ENCODE measurements at regions not wholly inside any gene's neighbourhood (a gene's known extent, or its start where the extent isn't known, plus 50 kb on each side); places are given as distances from the start of the nearest gene placed in this dataset.

DNA sequence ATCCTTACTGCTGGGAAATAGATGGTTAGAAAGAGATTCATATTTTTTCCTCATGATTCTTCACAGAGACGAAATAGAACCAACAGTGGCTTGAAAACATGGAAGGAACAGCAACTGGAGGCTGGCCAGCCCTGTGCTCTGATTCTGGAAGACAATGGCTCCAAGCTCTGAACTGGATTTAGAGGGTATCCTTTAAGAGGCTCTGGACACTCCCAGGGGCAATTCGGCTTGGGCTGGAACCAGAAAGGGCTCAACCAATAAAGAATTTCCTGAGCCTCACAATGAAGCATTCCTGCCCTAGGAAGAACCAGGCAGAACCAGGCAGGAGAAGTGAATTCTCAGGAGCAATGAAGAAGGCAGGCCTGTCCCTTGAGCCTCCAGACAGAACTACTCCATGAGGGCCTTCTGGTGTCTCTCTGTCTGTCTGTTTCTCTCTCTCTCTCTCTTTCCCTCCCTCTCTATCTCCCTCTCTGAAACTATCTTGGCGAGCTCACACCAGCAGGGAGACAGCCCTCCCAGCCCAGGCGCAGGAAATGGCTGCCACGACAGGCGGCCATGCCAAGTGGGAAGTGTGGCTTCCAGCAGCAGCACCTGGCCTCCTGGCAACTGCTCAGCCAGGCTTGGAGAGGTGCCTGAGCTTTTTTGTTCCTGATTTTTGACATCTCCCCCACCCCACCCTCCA lies 93.3 kb downstream of the RCN1 start:
- no peak for TF ChIP-seq POLR2A (IDR thresholded peaks at IDR 0.05; ENCODE audit: low read depth, low read length)
- DNase-seq (ENCODE audit: insufficient read length, low spot score) (no peak), FAIRE-seq (no peak)

DNA sequence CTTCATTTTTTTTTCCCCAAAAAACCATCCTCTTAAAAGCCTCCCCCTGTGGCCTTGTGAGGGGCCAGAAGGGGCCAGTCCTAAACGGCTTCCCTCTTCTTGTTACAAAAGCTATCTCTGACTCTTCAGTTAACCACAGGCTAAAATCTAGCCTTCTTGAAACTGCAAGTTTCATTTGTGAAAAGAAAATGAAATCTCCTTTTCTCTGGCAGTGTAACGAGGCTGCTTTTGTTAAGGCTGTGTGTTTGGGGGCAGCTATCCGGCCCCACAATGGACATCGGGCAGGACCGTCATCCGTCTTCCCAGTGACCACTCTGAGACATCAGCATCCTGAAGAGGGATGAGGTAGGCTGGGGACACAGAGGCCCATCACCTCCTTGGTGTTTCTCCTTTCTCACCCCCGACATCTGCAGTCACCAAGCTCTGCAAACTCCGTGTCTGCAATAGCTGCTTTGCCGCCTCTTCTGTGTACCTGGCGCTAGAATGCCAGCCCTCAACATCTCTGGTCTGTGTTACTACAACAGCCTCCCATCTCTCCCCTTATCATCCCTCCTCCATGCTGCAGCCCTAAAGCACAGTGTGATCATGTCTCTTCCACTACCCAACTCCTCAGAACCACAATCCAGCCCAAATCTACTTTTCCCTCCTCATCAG lies 94.0 kb downstream of the RCN1 start:
- DNase-seq (ENCODE audit: insufficient read length, low spot score) (no peak), FAIRE-seq (no peak)
- no peak for TF ChIP-seq POLR2A (IDR thresholded peaks at IDR 0.05; ENCODE audit: low read depth, low read length)

DNA sequence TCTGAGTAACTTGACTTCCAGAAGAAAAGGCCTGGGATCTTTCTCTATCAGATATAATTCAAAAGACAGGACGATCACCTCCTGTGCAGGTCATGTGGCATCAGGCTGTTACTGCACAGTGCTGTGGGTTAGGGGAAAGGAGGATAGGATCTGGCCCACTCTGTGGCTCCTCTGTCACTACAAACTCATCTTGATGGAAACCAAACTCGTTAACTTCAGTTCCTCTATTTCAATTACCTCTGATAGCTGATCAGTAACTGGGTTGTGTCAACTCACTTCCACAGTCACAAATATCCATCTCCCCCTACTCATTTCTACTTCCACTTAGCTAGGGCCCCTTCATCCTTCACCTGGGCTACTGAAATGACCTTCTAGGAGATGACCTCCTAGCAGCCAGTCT lies 95.2 kb downstream of the RCN1 start:
- DNase-seq (ENCODE audit: insufficient read length, low spot score) (no peak), FAIRE-seq (no peak)
- TF ChIP-seq POLR2A (IDR thresholded peaks at IDR 0.05; ENCODE audit: low read depth, low read length): no peak

DNA sequence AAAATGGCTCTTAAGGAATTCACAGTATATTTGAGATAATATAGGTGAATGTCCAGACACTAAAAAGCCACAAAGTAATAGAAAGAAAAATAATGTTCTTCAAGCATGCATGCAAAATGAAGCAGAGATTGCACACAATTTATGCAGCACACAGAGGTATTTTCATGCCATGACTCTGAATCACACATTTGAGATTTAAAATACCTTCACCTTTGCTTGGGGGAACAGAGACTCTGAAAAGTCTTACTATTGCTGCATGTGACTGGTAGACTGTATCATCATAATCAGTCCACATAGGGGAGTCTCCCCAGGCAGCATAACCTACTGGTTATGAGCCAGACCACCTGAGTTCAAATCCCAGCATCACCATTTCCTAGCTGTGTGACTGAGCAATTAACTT lies 96.2 kb downstream of the RCN1 start:
- no peak for FAIRE-seq
- TF ChIP-seq POLR2A (IDR thresholded peaks at IDR 0.05; ENCODE audit: low read depth, low read length): no peak
- no peak for DNase-seq (ENCODE audit: insufficient read length, low spot score)

DNA sequence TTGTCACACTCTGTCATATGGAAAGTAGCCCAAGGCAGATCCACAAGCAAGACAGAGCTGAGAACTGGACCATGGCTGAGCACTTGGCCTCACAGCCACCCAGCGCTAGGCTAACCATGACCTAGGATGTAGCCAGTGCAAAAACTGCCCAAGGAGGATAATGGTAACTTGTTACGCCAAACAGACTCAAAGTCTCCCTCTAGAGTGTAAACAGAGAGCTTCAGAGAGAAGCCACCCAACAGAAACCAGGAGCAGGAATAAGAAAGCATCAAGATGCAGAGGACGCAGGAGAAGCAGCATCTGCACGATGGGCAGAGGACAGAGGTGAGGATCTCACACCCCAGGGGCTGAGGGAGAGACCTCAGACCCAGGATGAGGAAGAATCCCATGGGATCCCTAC lies 97.9 kb downstream of the RCN1 start:
- no peak for DNase-seq (ENCODE audit: insufficient read length, low spot score)
- no peak for TF ChIP-seq POLR2A (IDR thresholded peaks at IDR 0.05; ENCODE audit: low read depth, low read length)
- FAIRE-seq: no peak

DNA sequence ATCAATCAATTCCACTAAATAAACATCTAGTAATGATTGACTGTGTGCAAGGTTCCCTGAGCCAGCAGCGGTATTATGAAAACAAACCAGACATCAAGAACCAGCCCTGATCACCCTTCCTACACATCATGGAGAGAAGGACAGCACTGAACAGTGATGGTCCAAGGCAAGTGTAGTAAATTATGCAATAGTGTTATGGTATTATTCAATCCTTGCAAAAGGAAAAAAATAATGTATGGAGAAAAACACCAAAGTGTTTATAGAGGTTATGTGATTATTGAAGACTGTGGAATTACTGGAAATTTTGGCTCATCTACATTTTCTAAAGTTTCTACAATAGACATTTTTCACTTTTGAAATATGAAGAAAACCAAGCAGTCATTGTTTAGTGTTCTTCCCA lies 105.3 kb downstream of the RCN1 start:
- DNase-seq (ENCODE audit: insufficient read length, low spot score) (no peak), FAIRE-seq (no peak)
- TF ChIP-seq POLR2A (IDR thresholded peaks at IDR 0.05; ENCODE audit: low read depth, low read length): no peak

DNA sequence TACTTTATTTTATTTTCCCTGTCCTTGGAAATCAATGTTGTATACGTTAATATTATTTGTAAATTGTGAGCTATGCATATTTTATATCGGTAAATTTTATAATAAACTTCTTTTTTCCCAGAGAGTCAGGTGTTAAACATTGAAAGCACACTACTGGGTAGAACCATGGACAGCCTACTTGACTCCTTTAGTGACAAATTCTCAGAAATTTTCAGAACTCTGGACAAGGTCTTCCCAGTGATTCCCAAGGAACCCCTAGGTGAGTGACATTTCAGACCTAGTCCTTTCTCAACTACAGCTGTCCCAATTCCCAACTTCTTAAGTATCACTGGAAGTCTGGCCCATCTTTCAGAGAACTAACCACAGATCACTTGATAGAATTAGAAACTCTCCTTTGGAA lies 107.2 kb downstream of the RCN1 start:
- DNase-seq (ENCODE audit: insufficient read length, low spot score) (no peak), FAIRE-seq (no peak)
- TF ChIP-seq POLR2A (IDR thresholded peaks at IDR 0.05; ENCODE audit: low read depth, low read length): no peak

DNA sequence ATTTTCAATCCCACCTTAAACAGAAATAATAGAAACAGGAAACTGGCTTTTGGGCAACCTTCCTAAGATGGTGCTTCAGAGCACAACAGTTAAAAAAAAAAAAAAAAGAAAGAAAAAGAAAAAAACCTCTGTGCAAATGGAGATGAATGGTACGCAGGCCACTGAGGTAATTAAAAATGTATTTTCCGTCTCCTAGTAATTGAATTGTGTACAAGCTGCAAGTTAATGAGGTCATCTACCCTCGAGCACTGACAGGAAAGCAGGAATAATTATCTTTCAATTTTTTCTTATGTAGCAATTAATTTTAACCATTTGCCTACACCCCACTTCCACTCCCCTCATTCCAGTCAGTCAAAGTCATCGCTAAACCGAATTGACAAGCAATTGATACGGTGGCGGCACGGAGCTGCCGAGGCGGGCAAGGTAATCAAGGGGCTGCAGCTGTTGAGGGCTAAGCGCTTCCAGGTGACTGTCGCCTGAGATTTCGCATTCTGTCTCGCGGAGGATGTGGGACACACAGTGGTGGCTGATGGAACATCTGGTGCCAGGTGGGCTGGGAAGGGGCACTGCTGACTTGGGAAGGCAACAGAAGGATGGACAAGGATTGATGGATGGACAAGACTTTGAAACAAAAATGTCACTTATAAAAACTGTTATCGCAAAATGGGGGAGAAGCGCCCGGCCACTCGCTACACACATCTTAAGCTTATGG lies 109.4 kb downstream of the RCN1 start:
- DNase-seq (ENCODE audit: insufficient read length, low spot score): no peak
- FAIRE-seq: no peak

DNA sequence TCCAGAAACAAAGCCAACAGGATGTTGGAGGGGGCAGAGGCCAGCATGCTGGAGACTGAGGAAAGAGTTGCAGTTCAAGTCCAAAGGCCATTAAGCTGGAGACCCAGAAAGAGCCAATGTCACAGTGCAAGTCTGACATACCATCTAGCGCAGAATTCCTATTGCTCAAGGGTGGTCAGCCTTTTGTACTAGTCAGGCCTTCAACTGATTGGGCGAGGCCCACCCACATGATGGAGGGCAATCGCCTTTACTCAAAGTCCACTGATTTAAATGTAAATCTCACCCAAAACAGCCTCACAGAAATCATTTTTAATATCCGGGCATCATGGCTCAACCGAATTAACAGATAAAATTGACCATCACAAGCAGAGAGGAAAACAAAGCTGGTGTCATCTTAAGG lies 113.9 kb downstream of the RCN1 start:
- no peak for DNase-seq (ENCODE audit: insufficient read length, low spot score)
- no peak for FAIRE-seq
- no peak for TF ChIP-seq POLR2A (IDR thresholded peaks at IDR 0.05; ENCODE audit: low read depth, low read length)

More for the DNA sequence above, 109.4 kb downstream of the RCN1 start:
- no peak for TF ChIP-seq POLR2A (IDR thresholded peaks at IDR 0.05; ENCODE audit: low read depth, low read length)

DNA sequence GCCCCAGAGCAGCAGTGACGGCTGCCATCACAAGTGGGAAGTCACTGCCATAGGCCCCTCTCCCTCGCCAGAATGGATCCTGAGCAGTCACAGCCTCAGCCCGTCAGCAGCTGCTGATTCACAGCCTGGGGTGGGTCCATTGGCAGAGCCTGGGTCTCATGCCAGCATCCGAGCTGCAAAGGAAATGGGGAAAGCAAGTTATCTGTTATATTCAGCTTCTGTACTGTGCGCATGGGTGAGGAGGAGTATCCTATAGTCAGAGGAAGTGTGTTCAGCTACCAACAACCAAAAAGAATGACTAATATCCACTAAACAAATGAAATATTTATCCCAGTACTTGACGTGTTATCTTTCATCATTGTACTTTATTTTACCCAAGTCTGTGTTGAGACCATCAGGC lies 119.7 kb downstream of the RCN1 start:
- no peak for TF ChIP-seq POLR2A (IDR thresholded peaks at IDR 0.05; ENCODE audit: low read depth, low read length)
- DNase-seq (ENCODE audit: insufficient read length, low spot score) (peak; percentile 60), FAIRE-seq (no peak)

DNA sequence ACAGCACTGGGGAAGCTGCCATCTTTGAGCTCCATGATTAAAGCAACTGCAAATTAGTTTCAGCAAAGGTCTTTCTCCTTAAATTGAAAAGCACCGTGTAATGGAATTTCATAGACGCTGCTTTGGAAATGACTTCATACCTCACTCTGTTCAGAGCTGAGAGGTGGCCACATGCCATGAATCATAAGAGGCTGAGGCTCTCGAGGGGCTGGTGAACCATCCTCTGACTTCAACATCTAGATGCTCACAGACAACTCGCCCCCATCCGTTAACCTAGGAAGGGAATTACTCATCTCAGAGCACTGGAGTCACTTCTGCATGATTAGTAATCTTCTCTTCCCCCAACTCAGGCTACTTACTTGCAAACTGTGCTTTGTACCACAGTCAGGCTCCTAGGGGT lies 122.3 kb downstream of the RCN1 start:
- TF ChIP-seq POLR2A (IDR thresholded peaks at IDR 0.05; ENCODE audit: low read depth, low read length): no peak
- peak; percentile 50 for FAIRE-seq
- peak; percentile 62 for DNase-seq (ENCODE audit: insufficient read length, low spot score)

DNA sequence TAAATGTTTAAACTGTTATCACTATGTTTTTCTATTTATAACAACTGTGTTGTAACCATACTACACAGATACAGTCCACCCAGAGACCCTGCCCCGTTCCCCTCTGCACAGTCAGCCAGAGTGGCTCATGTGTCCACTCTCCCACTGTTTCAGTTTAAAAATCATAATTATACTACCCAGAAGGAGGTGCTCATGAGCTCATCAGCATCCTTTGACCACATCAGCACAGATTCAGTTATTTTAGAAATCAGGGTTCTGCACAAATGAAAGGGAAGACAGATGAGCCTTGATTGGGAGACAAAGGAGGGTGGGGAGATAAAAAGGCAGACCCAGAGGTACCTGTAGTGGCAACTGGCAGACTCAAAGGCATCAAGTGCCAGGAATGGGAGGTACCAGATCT lies 124.3 kb downstream of the RCN1 start:
- FAIRE-seq (no peak), DNase-seq (ENCODE audit: insufficient read length, low spot score) (no peak)
- no peak for TF ChIP-seq POLR2A (IDR thresholded peaks at IDR 0.05; ENCODE audit: low read depth, low read length)

DNA sequence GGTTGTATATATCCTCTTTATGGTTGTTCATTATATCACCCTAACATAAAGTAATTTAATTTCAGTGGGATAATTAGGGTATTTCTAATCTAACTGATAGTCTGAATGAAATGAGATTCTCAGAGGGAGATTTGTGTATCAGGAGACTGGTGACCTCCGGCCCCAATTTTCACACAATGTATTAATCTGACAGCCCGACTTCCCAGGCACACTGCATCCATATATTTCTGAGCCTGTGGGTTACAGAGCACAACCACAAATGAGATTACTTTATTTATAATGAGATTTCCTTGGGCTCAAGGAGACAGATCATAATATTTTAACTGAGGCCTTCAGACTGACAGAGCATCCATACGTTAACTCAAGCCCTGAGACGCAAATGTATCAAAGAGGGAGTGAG lies 125.9 kb downstream of the RCN1 start:
- TF ChIP-seq POLR2A (IDR thresholded peaks at IDR 0.05; ENCODE audit: low read depth, low read length): no peak
- DNase-seq (ENCODE audit: insufficient read length, low spot score) (no peak), FAIRE-seq (no peak)

DNA sequence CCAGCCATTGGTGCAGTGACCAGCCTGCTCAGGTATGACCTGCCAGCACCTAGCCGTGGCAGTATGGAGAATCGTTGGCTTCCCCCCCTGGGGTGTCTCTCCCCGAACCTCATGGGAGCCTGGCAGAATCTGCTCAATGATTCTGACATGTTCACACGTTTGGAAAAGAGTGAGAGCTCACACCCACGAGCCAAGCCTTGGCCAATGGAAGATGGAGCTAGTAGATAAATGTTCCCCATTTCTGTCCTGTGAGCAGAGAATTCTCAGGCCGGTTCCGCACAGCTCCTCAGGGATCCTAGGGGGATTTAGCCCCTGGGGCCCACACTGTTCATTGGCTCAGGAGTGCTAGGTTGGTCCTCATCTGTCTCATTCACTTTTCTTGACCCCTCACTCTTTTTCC lies 128.4 kb downstream of the RCN1 start:
- TF ChIP-seq POLR2A (IDR thresholded peaks at IDR 0.05; ENCODE audit: low read depth, low read length): no peak

More for the DNA sequence above, 128.4 kb downstream of the RCN1 start:
- FAIRE-seq (no peak), DNase-seq (ENCODE audit: insufficient read length, low spot score) (no peak)
